NB4 (cell line): ENCODE measurements at regions not wholly inside any gene's neighbourhood (a gene's known extent, or its start where the extent isn't known, plus 50 kb on each side); places are given as distances from the start of the nearest gene placed in this dataset.

Experiments
- DNase-seq: peaks from one replicate; pipeline ENCODE4 v3.0.0; 2010; ENCODE audit warnings: low read depth
- H3K4me3 ChIP-seq: one replicate; pipeline ENCODE4 v1.5.1; 2011; ENCODE audit warnings: mild to moderate bottlenecking, low read depth, low read length, moderate library complexity
- CTCF ChIP-seq: IDR thresholded peaks from one replicate; pipeline ENCODE4 v1.5.1; 2012; ENCODE audit warnings: low read depth, low read length
- MAX ChIP-seq: IDR thresholded peaks from 2 replicates; pipeline ENCODE4 v1.6.1; 2011; ENCODE audit warnings: low read depth, low read length
- MYC ChIP-seq: IDR thresholded peaks from 2 replicates; pipeline ENCODE4 v1.6.1; 2011; ENCODE audit warnings: low read depth, low read length
- POLR2A ChIP-seq: IDR thresholded peaks from 2 replicates; pipeline ENCODE4 v1.6.1; 2011; ENCODE audit warnings: mild to moderate bottlenecking; ENCODE audit not compliant: insufficient read length; ENCODE audit errors: extremely low read depth

GRCh38 chr1:101079341-101079740 lies 53.8 kb upstream of the DPH5 start:
- TF ChIP-seq POLR2A (no peak), CTCF (no peak), MYC (no peak), MAX (no peak)
- H3K4me3 ChIP-seq, result no peak overlapping the region
- DNase-seq, result no peak

GRCh38 chr1:101077849-101078248 lies 52.3 kb upstream of the DPH5 start:
- no peak for DNase-seq
- TF ChIP-seq CTCF (no peak), MYC (no peak), POLR2A (no peak), MAX (no peak)
- H3K4me3 ChIP-seq, result no peak overlapping the region

- H3K4me3 ChIP-seq, result no peak overlapping the region
- DNase-seq, result no peak
- no peak for TF ChIP-seq MAX
- no peak for TF ChIP-seq POLR2A
- no peak for TF ChIP-seq MYC
- TF ChIP-seq CTCF, result no peak
These were observed 50.3 kb upstream of the DPH5 start for GRCh38 chr1:101075926-101076325.
